A549 (cell line): ENCODE measurements at regions not wholly inside any gene's neighbourhood (a gene's known extent, or its start where the extent isn't known, plus 50 kb on each side); places are given as distances from the start of the nearest gene placed in this dataset.

ENCODE experiments used
- ATAC-seq, 2 experiments: fragments of 200-7000 bp in 1 of 2; fragments of >200 bp in 1 of 2; cut with Nextera tagmentation in 1 of 2; cut with Tn5 transposase in 1 of 2; 3 replicates each; pipeline versions ENCODE4 v1.8.0 to v1.9.1; 2018 to 2020; ENCODE audit warnings: mild to moderate bottlenecking in 1 of 2, moderate library complexity in 1 of 2
- CTCF ChIA-PET: fragments of 300-600 bp; sonication (Branson Sonifier 250); formaldehyde crosslinking; extraction: SDS; loops from one replicate; lab custom pipeline; 2021; ENCODE audit warnings: antibody characterized with exemption, inconsistent platforms; lab: Yijun Ruan, JAX
- POLR2A ChIA-PET: fragments of 350-600 bp; formaldehyde crosslinking; extraction: SDS; loops from one replicate; lab custom pipeline; 2021; ENCODE audit warnings: antibody characterized with exemption, inconsistent platforms; lab: Yijun Ruan, JAX
- DNase-seq, 2 experiments: peaks; one replicate each; pipeline versions ENCODE4 v3.0.0 to v3.0.0-alpha.2; 2011 to 2016; ENCODE audit warnings: low read depth in 1 of 2, low spot score in 1 of 2
- FAIRE-seq: peaks from 2 replicates; lab custom pipeline; 2011; peaks lifted over from hg19 to GRCh38; lab: Jason Lieb, UNC
- H3K27ac ChIP-seq, 2 experiments: fragments of >200 bp; sonication (Bioruptor Twin); formaldehyde crosslinking; 3 replicates each; pipeline ENCODE4 v1.5.1; 2016 to 2017
- H3K4me1 ChIP-seq: fragments of >200 bp; sonication (Bioruptor Twin); formaldehyde crosslinking; 3 replicates; pipeline ENCODE4 v1.6.1; 2016
- H3K4me2 ChIP-seq: fragments of >200 bp; sonication (Bioruptor Twin); formaldehyde crosslinking; 3 replicates; pipeline ENCODE4 v1.6.1; 2016
- H3K4me3 ChIP-seq: fragments of >200 bp; sonication (Bioruptor Twin); formaldehyde crosslinking; 3 replicates; pipeline ENCODE4 v1.5.1; 2016
- H3K9me3 ChIP-seq: fragments of >200 bp; sonication (Bioruptor Twin); formaldehyde crosslinking; 3 replicates; pipeline ENCODE4 v1.6.1; 2016
- BHLHE40 ChIP-seq: IDR thresholded peaks from 2 replicates; pipeline ENCODE4 v1.6.1; 2012; ENCODE audit warnings: low read depth, low read length, inconsistent platforms
- CEBPB ChIP-seq, 2 experiments: fragments of >200 bp in 1 of 2; sonication (Bioruptor Twin) in 1 of 2; formaldehyde crosslinking in 1 of 2; IDR thresholded peaks; 2 replicates each; pipeline ENCODE4 v1.6.1; 2012 to 2016
- CHD2 ChIP-seq: fragments of 150-350 bp; IDR thresholded peaks from 2 replicates; pipeline ENCODE4 v1.6.1; 2014; ENCODE audit warnings: low read length; ENCODE audit not compliant: partially characterized antibody
- CHD4 ChIP-seq: fragments of 200-600 bp; sonication (generic); IDR thresholded peaks from 2 replicates; pipeline ENCODE4 v1.6.1; 2016; ENCODE audit warnings: antibody characterized with exemption, mild to moderate bottlenecking, borderline replicate concordance
- EHF ChIP-seq: fragments of 250-450 bp; sonication (Bioruptor Pico); IDR thresholded peaks from 2 replicates; pipeline ENCODE4 v1.5.0; 2020; ENCODE audit warnings: mild to moderate bottlenecking
- EP300 ChIP-seq, 2 experiments: fragments of >200 bp; sonication (Bioruptor Twin); formaldehyde crosslinking; IDR thresholded peaks; 2 replicates in 1 of 2; 3 replicates in 1 of 2; pipeline ENCODE4 v1.6.1; 2016 to 2017
- GATA3 ChIP-seq: IDR thresholded peaks from 2 replicates; pipeline ENCODE4 v1.6.1; 2012; ENCODE audit warnings: borderline replicate concordance
- HDAC2 ChIP-seq: fragments of 200-600 bp; sonication (generic); IDR thresholded peaks from 2 replicates; pipeline ENCODE4 v1.6.1; 2016
- HEYL ChIP-seq: fragments of 250-450 bp; sonication (Bioruptor Pico); IDR thresholded peaks from 2 replicates; pipeline ENCODE4 v1.8.0; 2021; ENCODE audit warnings: mild to moderate bottlenecking, moderate library complexity
- HOXB5 ChIP-seq: fragments of 250-450 bp; sonication (Bioruptor Pico); IDR thresholded peaks from 2 replicates; pipeline ENCODE4 v1.5.0; 2020; ENCODE audit warnings: mild to moderate bottlenecking, moderate library complexity
- JUNB ChIP-seq: fragments of >200 bp; sonication (Bioruptor Twin); formaldehyde crosslinking; IDR thresholded peaks from 2 replicates; pipeline ENCODE4 v1.6.1; 2016
- KDM1A ChIP-seq: fragments of 200-600 bp; sonication (generic); IDR thresholded peaks from 2 replicates; pipeline ENCODE4 v1.6.1; 2016; ENCODE audit warnings: low read depth, mild to moderate bottlenecking
- KDM5A ChIP-seq: fragments of 200-600 bp; sonication (generic); IDR thresholded peaks from 2 replicates; pipeline ENCODE4 v1.6.1; 2016; ENCODE audit warnings: antibody characterized with exemption, mild to moderate bottlenecking
- MAFK ChIP-seq: fragments of 450-650 bp; IDR thresholded peaks from 2 replicates; pipeline ENCODE4 v1.6.1; 2014; ENCODE audit not compliant: partially characterized antibody
- MAZ ChIP-seq: fragments of 150-350 bp; IDR thresholded peaks from 2 replicates; pipeline ENCODE4 v1.6.1; 2014; ENCODE audit warnings: antibody characterized with exemption, low read depth, low read length, borderline replicate concordance
- MYC ChIP-seq: IDR thresholded peaks from 2 replicates; pipeline ENCODE4 v1.6.1; 2012; ENCODE audit warnings: mild to moderate bottlenecking, inconsistent platforms, low read length, improper control_type of control experiment, borderline replicate concordance
- NFE2L2 ChIP-seq: fragments of 150-350 bp; conservative IDR thresholded peaks from 2 replicates; pipeline ENCODE4 v1.6.1; 2014; ENCODE audit warnings: low read length
- NPAS2 ChIP-seq: fragments of 250-450 bp; sonication (Bioruptor Pico); IDR thresholded peaks from 2 replicates; pipeline ENCODE4 v1.8.0; 2022; ENCODE audit warnings: mild to moderate bottlenecking, moderate library complexity, borderline replicate concordance
- POLR2AphosphoS2 ChIP-seq: conservative IDR thresholded peaks from 2 replicates; pipeline ENCODE4 v1.6.1; 2012; ENCODE audit warnings: low read length, improper control_type of control experiment, inconsistent platforms
- RFX5 ChIP-seq: fragments of 450-650 bp; IDR thresholded peaks from 2 replicates; pipeline ENCODE4 v1.7.1; 2014; ENCODE audit warnings: antibody characterized with exemption, mild to moderate bottlenecking, moderate library complexity
- TFCP2L1 ChIP-seq: fragments of 250-450 bp; sonication (Bioruptor Pico); IDR thresholded peaks from 2 replicates; pipeline ENCODE4 v1.5.0; 2021; ENCODE audit warnings: mild to moderate bottlenecking
- ZC3H11A ChIP-seq: fragments of 450-650 bp; IDR thresholded peaks from 2 replicates; pipeline ENCODE4 v1.6.1; 2014; ENCODE audit warnings: antibody characterized with exemption, mild to moderate bottlenecking
- ZFP36 ChIP-seq: fragments of 450-650 bp; IDR thresholded peaks from 2 replicates; pipeline ENCODE4 v1.6.1; 2014; ENCODE audit warnings: borderline replicate concordance; ENCODE audit not compliant: partially characterized antibody
- ZSCAN20 ChIP-seq: fragments of 250-450 bp; sonication (Bioruptor Pico); IDR thresholded peaks from 2 replicates; pipeline ENCODE4 v1.8.0; 2022; ENCODE audit warnings: mild to moderate bottlenecking, moderate library complexity
- WGBS: methylation state at CpG from one replicate; pipeline ENCODE4 v1.1.6; 2017; ENCODE audit errors: missing lambda C conversion rate; 5-methylcytosine and 5-hydroxymethylcytosine counted together
- TF ChIP-seq, protein P1 (sequence below): fragments of >200 bp; sonication (Bioruptor Twin); formaldehyde crosslinking; IDR thresholded peaks from 3 replicates; pipeline ENCODE4 v1.5.1; 2016
- TF ChIP-seq, protein P2 (sequence below): fragments of 150-350 bp; IDR thresholded peaks from 2 replicates; pipeline ENCODE4 v1.6.1; 2014; ENCODE audit warnings: low read depth, mild to moderate bottlenecking, low read length
- TF ChIP-seq, protein P3 (sequence below): fragments of 450-650 bp; IDR thresholded peaks from 2 replicates; pipeline ENCODE4 v1.6.1; 2014; ENCODE audit warnings: antibody characterized with exemption
- TF ChIP-seq, protein P4 (sequence below): fragments of >200 bp; sonication (Bioruptor Twin); formaldehyde crosslinking; IDR thresholded peaks from 3 replicates; pipeline ENCODE4 v1.6.1; 2016

DNA sequence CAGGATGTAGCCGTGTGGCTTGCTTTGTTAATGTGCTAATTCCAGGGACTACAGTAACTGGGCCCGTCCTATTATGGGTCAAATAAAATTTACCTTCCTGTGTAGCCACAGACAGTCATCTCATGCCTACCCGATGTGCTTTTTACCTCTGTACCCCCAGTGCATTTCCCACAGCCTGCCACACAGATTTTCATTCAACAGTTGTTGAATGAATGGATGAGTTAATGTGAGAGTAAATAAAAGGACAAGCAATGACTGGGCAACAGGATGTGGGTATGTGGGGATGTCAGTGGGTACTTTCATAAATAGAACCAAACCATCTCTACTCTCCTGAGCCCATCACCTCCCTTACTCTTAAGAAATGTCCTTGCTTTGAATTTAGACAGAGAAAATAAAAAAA, 441.2 kb upstream of the ZNF462 start (continued):
- TF ChIP-seq, protein P1, sequence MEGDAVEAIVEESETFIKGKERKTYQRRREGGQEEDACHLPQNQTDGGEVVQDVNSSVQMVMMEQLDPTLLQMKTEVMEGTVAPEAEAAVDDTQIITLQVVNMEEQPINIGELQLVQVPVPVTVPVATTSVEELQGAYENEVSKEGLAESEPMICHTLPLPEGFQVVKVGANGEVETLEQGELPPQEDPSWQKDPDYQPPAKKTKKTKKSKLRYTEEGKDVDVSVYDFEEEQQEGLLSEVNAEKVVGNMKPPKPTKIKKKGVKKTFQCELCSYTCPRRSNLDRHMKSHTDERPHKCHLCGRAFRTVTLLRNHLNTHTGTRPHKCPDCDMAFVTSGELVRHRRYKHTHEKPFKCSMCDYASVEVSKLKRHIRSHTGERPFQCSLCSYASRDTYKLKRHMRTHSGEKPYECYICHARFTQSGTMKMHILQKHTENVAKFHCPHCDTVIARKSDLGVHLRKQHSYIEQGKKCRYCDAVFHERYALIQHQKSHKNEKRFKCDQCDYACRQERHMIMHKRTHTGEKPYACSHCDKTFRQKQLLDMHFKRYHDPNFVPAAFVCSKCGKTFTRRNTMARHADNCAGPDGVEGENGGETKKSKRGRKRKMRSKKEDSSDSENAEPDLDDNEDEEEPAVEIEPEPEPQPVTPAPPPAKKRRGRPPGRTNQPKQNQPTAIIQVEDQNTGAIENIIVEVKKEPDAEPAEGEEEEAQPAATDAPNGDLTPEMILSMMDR: no peak
- TF ChIP-seq, protein P2, sequence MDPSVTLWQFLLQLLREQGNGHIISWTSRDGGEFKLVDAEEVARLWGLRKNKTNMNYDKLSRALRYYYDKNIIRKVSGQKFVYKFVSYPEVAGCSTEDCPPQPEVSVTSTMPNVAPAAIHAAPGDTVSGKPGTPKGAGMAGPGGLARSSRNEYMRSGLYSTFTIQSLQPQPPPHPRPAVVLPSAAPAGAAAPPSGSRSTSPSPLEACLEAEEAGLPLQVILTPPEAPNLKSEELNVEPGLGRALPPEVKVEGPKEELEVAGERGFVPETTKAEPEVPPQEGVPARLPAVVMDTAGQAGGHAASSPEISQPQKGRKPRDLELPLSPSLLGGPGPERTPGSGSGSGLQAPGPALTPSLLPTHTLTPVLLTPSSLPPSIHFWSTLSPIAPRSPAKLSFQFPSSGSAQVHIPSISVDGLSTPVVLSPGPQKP: no peak
- TF ChIP-seq JUNB: no peak
- TF ChIP-seq HOXB5: no peak
- TF ChIP-seq MAZ: no peak
- TF ChIP-seq, all 56 proteins: peak for 0

DNA sequence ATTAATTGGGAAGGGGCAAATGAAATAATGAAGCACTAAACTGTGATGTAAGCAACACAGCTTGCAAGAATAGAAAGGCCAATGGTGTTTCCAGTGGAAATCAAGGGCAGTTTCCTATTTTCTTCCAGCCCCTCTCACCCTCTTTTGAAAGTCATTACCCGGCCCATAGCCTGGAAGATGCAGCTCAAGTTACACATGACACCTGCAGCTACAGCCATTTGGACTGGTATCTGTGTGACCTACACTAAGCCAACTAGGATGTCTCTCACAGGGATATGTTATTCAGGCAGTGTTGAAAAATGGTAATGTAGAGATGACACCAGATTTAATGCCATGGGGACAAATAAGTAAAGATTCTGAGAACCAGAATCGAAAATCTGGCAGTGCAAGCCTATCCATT, 439.4 kb upstream of the ZNF462 start:
- ChIA-PET CTCF (interaction anchor here (0.5 to 1.5 kb wide), 2 partner anchors 9 to 85 kb away, joined by 3 read pairs; no protein-coding TSS in a partner anchor), POLR2A (no interaction called here)
- no peak overlapping the region for H3K4me3 ChIP-seq
- H3K27ac ChIP-seq: no peak overlapping the region
- FAIRE-seq: no peak
- no peaks in the 10 kb centered on the region for H3K4me1 ChIP-seq
- DNase-seq: no peak
- 30% methylated on average over 2 of the region's 2 CpGs for WGBS
- H3K9me3 ChIP-seq: no peaks in the 10 kb centered on the region
- no peak for ATAC-seq
- TF ChIP-seq EP300 (IDR thresholded peaks at IDR 0.05): no peak
- TF ChIP-seq MYC: no peak
- TF ChIP-seq NPAS2 (CRISPR knock-in tag): no peak
- TF ChIP-seq MAFK: no peak
- no peak for TF ChIP-seq POLR2AphosphoS2
- TF ChIP-seq ZSCAN20: no peak
- no peak for TF ChIP-seq RFX5
- no peak for TF ChIP-seq GATA3
- TF ChIP-seq KDM5A: no peak
- no peak for TF ChIP-seq KDM1A
- TF ChIP-seq ZC3H11A: no peak
- TF ChIP-seq, all 56 proteins: peak for 0
- H3K4me2 ChIP-seq: no peak overlapping the region

DNA sequence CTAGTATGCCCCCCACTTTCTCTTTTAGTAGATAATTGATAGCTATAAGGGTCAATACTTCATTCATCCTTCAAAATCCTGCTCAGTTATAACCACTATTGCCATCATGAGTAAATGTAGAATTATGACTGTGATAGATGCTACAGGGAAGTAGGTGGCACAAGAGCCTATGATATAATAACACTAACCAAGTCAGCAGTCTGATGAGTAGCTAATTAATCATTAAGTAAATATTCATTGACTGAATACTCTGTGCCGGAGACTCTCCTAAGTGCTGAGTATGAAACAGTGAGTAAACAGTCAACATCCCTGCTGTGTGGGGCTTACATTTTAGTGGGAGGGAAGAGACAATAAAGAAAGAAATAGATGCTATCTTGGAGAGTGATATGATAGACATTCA, 430.3 kb upstream of the ZNF462 start:
- TF ChIP-seq CEBPB (IDR thresholded peaks at IDR 0.05) (no peak), BHLHE40 (no peak), HEYL (CRISPR knock-in tag) (no peak), CHD4 (no peak), ZC3H11A (no peak), ZFP36 (no peak), KDM1A (no peak), TFCP2L1 (CRISPR knock-in tag) (no peak), MAFK (no peak), CHD2 (no peak), HDAC2 (no peak), EHF (CRISPR knock-in tag) (no peak), NFE2L2 (no peak)
- TF ChIP-seq, protein P3, sequence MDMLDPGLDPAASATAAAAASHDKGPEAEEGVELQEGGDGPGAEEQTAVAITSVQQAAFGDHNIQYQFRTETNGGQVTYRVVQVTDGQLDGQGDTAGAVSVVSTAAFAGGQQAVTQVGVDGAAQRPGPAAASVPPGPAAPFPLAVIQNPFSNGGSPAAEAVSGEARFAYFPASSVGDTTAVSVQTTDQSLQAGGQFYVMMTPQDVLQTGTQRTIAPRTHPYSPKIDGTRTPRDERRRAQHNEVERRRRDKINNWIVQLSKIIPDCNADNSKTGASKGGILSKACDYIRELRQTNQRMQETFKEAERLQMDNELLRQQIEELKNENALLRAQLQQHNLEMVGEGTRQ: no peak
- TF ChIP-seq, protein P4, sequence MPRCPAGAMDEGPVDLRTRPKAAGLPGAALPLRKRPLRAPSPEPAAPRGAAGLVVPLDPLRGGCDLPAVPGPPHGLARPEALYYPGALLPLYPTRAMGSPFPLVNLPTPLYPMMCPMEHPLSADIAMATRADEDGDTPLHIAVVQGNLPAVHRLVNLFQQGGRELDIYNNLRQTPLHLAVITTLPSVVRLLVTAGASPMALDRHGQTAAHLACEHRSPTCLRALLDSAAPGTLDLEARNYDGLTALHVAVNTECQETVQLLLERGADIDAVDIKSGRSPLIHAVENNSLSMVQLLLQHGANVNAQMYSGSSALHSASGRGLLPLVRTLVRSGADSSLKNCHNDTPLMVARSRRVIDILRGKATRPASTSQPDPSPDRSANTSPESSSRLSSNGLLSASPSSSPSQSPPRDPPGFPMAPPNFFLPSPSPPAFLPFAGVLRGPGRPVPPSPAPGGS: no peak
- POLR2A ChIA-PET: no interaction called here
- H3K4me2 ChIP-seq: no peak overlapping the region
- no peak overlapping the region for H3K27ac ChIP-seq
- H3K9me3 ChIP-seq: no peaks in the 10 kb centered on the region
- no peaks in the 10 kb centered on the region for H3K4me1 ChIP-seq
- 0% methylated on average over 1 of the region's 1 CpG for WGBS
- no peak overlapping the region for H3K4me3 ChIP-seq
- DNase-seq (no peak), ATAC-seq (no peak), FAIRE-seq (no peak)
- CTCF ChIA-PET: interaction anchor here (1.0 kb wide), 1 partner anchor 9 kb away, joined by 3 read pairs; no protein-coding TSS in a partner anchor
